ENCODE measurements at regions not wholly inside any gene's neighbourhood (a gene's known extent, or its start where the extent isn't known, plus 50 kb on each side); places are given as distances from the start of the nearest gene placed in this dataset.

- no peaks in the 10 kb centered on the region for H3K36me3 ChIP-seq
- H3K4me1 ChIP-seq = no peaks in the 10 kb centered on the region
- no peak overlapping the region for H3K4me3 ChIP-seq
- 88 to 90% (median 88%) methylated on average over 15 of the region's 15 CpGs for WGBS, 5 donors
- no peaks in the 10 kb centered on the region for H3K9me3 ChIP-seq
- intact Hi-C loops (cut with DNase I; ENCODE audit: low total_unique reads) = no loop called here
- peaks cover 0 to 14% (median 0%) of the 10 kb centered on the region in 7 donors for H3K27me3 ChIP-seq (replicated peaks in 1 of 7)
- H3K27ac ChIP-seq = no peak overlapping the region
- no peak for DNase-seq
- TF ChIP-seq POLR2A (IDR thresholded peaks at IDR 0.05) (no peak), POLR2AphosphoS5 (IDR thresholded peaks at IDR 0.05) (no peak), CTCF (IDR thresholded peaks at IDR 0.05 in 8 of 11, conservative IDR thresholded peaks at IDR 0.05 in 3 of 11) (no peak)
Measured at GRCh38 chr22:47884200-47884599, 1121.8 kb downstream of the TBC1D22A start.

GRCh38 chr22:47883757-47884156 is 1121.3 kb downstream of the TBC1D22A start:
- DNase-seq = no peak
- no peaks in the 10 kb centered on the region for H3K9me3 ChIP-seq
- no peaks in the 10 kb centered on the region for H3K4me1 ChIP-seq
- intact Hi-C loops (cut with DNase I; ENCODE audit: low total_unique reads) = no loop called here
- WGBS, 5 donors = 86 to 94% (median 89%) methylated on average over 12 of the region's 12 CpGs
- no peak overlapping the region for H3K27ac ChIP-seq
- TF ChIP-seq POLR2AphosphoS5 (IDR thresholded peaks at IDR 0.05) = no peak
- TF ChIP-seq POLR2A (IDR thresholded peaks at IDR 0.05) = no peak
- no peak for TF ChIP-seq CTCF (IDR thresholded peaks at IDR 0.05 in 8 of 11, conservative IDR thresholded peaks at IDR 0.05 in 3 of 11)
- peaks cover 0 to 16% (median 0%) of the 10 kb centered on the region in 7 donors for H3K27me3 ChIP-seq (replicated peaks in 1 of 7)
- no peaks in the 10 kb centered on the region for H3K36me3 ChIP-seq
- no peak overlapping the region for H3K4me3 ChIP-seq

GRCh38 chr22:47879346-47879745 is 1116.9 kb downstream of the TBC1D22A start:
- H3K27me3 ChIP-seq (replicated peaks in 1 of 7) = peaks cover 0 to 37% (median 0%) of the 10 kb centered on the region in 7 donors
- H3K9me3 ChIP-seq = no peaks in the 10 kb centered on the region
- 85 to 94% (median 89%) methylated on average over 2 of the region's 2 CpGs for WGBS, 5 donors
- H3K4me3 ChIP-seq = no peak overlapping the region
- no peak overlapping the region for H3K27ac ChIP-seq
- TF ChIP-seq CTCF (IDR thresholded peaks at IDR 0.05 in 8 of 11, conservative IDR thresholded peaks at IDR 0.05 in 3 of 11) = no peak
- intact Hi-C loops (cut with DNase I; ENCODE audit: low total_unique reads) = no loop called here
- H3K36me3 ChIP-seq = no peaks in the 10 kb centered on the region
- no peak for DNase-seq
- H3K4me1 ChIP-seq = no peaks in the 10 kb centered on the region

- no peak for DNase-seq
- WGBS, 5 donors = 67 to 82% (median 77%) methylated on average over 5 of the region's 5 CpGs
- H3K27ac ChIP-seq = no peak overlapping the region
Measured at GRCh38 chr22:47878460-47878859, 1116.0 kb downstream of the TBC1D22A start.

More at GRCh38 chr22:47878460-47878859, 1116.0 kb downstream of the TBC1D22A start:
- TF ChIP-seq CTCF (IDR thresholded peaks at IDR 0.05 in 8 of 11, conservative IDR thresholded peaks at IDR 0.05 in 3 of 11) = no peak
- no peak for TF ChIP-seq POLR2AphosphoS5 (IDR thresholded peaks at IDR 0.05)
- no peak for TF ChIP-seq POLR2A (IDR thresholded peaks at IDR 0.05)
- H3K4me1 ChIP-seq = no peaks in the 10 kb centered on the region
- H3K4me3 ChIP-seq = no peak overlapping the region
- intact Hi-C loops (cut with DNase I; ENCODE audit: low total_unique reads) = no loop called here
- H3K27me3 ChIP-seq (replicated peaks in 1 of 7) = peaks cover 0 to 37% (median 0%) of the 10 kb centered on the region in 7 donors
- H3K36me3 ChIP-seq = no peaks in the 10 kb centered on the region
- no peaks in the 10 kb centered on the region for H3K9me3 ChIP-seq

All from spleen (tissue), 11 donors.